K562 (cell line): ENCODE measurements at regions not wholly inside any gene's neighbourhood (a gene's known extent, or its start where the extent isn't known, plus 50 kb on each side); places are given as distances from the start of the nearest gene placed in this dataset.

Experiments
- ATAC-seq: fragments of 200-7000 bp; cut with Tn5 transposase; 3 replicates; pipeline ENCODE4 v1.9.1; 2020; ENCODE audit warnings: moderate library complexity
- BruUV-seq: library from RNA; stranded (reverse); fragments of 400-500 nt; replicated peaks from 2 replicates; lab custom pipeline; 2021; lab: Mats Ljungman, UMichigan
- CTCF ChIA-PET: fragments of 300-600 bp; formaldehyde crosslinking; extraction: SDS; loops from one replicate; lab custom pipeline; 2021; ENCODE audit warnings: low intra/inter-chr PET ratio; lab: Yijun Ruan, JAX
- POLR2A ChIA-PET: fragments of 300-600, 350-650 bp; sonication (Branson Sonifier 250); formaldehyde crosslinking; extraction: SDS; loops from one replicate; lab custom pipeline; 2021; ENCODE audit warnings: antibody characterized with exemption, inconsistent platforms; lab: Yijun Ruan, JAX
- DNase-seq, 4 experiments: peaks; one replicate each; pipeline versions ENCODE4 v3.0.0 to v3.0.0-alpha.2; 2011 to 2018; ENCODE audit warnings: low spot score in 3 of 4, mixed read lengths in 3 of 4; ENCODE audit errors: extremely low read depth in 1 of 4
- FAIRE-seq: peaks from 2 replicates; lab custom pipeline; 2011; peaks lifted over from hg19 to GRCh38; lab: Jason Lieb, UNC
- H2AFZ ChIP-seq: 2 replicates; pipeline ENCODE4 v1.6.0; 2011; ENCODE audit warnings: low read depth, low read length, control low read depth, inconsistent platforms
- H3K27ac ChIP-seq: fragments of 200-600 bp; 3 replicates; pipeline ENCODE4 v1.8.0; 2011; ENCODE audit warnings: low read depth, mild to moderate bottlenecking, control low read depth, inconsistent platforms, low read length, moderate library complexity, mixed read lengths; ENCODE audit errors: extremely low read depth
- H3K27me3 ChIP-seq, 2 experiments: fragments of 300-600 bp in 1 of 2; 2 replicates in 1 of 2; 3 replicates in 1 of 2; pipeline versions ENCODE4 v1.6.0 to v1.8.0; 2011; ENCODE audit warnings: inconsistent platforms in 2 of 2, low read length in 2 of 2, mild to moderate bottlenecking in 1 of 2, mixed read lengths in 1 of 2, moderate library complexity in 1 of 2; ENCODE audit not compliant: control insufficient read depth in 2 of 2, insufficient read depth in 2 of 2
- H3K36me3 ChIP-seq: fragments of 300-600 bp; 3 replicates; pipeline ENCODE4 v1.8.0; 2011; ENCODE audit warnings: mild to moderate bottlenecking, low read length, inconsistent platforms; ENCODE audit not compliant: control insufficient read depth, insufficient read depth
- H3K4me1 ChIP-seq, 2 experiments: fragments of 200-600 bp in 1 of 2; replicated peaks in 1 of 2; 2 replicates in 1 of 2; 3 replicates in 1 of 2; pipeline versions ENCODE4 v1.5.1 to v1.8.0; 2011; ENCODE audit warnings: inconsistent platforms in 2 of 2, low read length in 2 of 2, mild to moderate bottlenecking in 1 of 2, mixed read lengths in 1 of 2, moderate library complexity in 1 of 2; ENCODE audit not compliant: control insufficient read depth in 2 of 2, insufficient read depth in 2 of 2
- H3K4me2 ChIP-seq: 2 replicates; pipeline ENCODE4 v1.6.1; 2011; ENCODE audit warnings: low read length, control low read depth, inconsistent platforms, mixed read lengths; ENCODE audit not compliant: insufficient read depth
- H3K4me3 ChIP-seq: fragments of 200-600 bp; sonication (generic), shearing (Covaris generic); 2 replicates; pipeline ENCODE4 v1.5.1; 2016; ENCODE audit warnings: control low read depth, inconsistent platforms
- H3K79me2 ChIP-seq: fragments of 200-600 bp; 3 replicates; pipeline ENCODE4 v1.8.0; 2011; ENCODE audit warnings: low read length, inconsistent platforms; ENCODE audit not compliant: control insufficient read depth, insufficient read depth
- H3K9ac ChIP-seq, 2 experiments: 2 replicates each; pipeline versions ENCODE4 v1.6.0 to v1.6.1; 2011; ENCODE audit warnings: low read depth in 2 of 2, low read length in 2 of 2, control low read depth in 1 of 2, inconsistent platforms in 1 of 2, mild to moderate bottlenecking in 1 of 2, mixed read lengths in 1 of 2; ENCODE audit not compliant: insufficient read depth in 1 of 2
- H3K9me1 ChIP-seq: one replicate; pipeline ENCODE4 v1.6.0; 2011; ENCODE audit warnings: inconsistent platforms, mild to moderate bottlenecking, low read length, moderate library complexity; ENCODE audit not compliant: control insufficient read depth, insufficient read depth
- H3K9me3 ChIP-seq: replicated peaks from 2 replicates; pipeline ENCODE4 v1.5.1; 2011; ENCODE audit warnings: low read depth, low read length, inconsistent platforms; ENCODE audit not compliant: control insufficient read depth, insufficient read depth
- H4K20me1 ChIP-seq: replicated peaks from 2 replicates; pipeline ENCODE4 v1.6.1; 2011; ENCODE audit warnings: low read length, inconsistent platforms, mixed read lengths; ENCODE audit not compliant: control insufficient read depth, insufficient read depth
- KAT2B ChIP-seq: IDR thresholded peaks from one replicate; pipeline ENCODE4 v1.6.1; 2012; ENCODE audit warnings: low read depth, mild to moderate bottlenecking, control low read depth, inconsistent platforms, low read length, moderate library complexity
- MCM2 ChIP-seq: fragments of 450-650 bp; IDR thresholded peaks from 2 replicates; pipeline ENCODE4 v1.6.1; 2017; ENCODE audit warnings: low read depth, mild to moderate bottlenecking
- MECOM ChIP-seq: fragments of 250-450 bp; sonication (Bioruptor Pico); IDR thresholded peaks from 2 replicates; pipeline ENCODE4 v1.8.0; 2022; ENCODE audit warnings: inconsistent platforms
- PCBP2 ChIP-seq: fragments of 200-400 bp; formaldehyde crosslinking; IDR thresholded peaks from 2 replicates; pipeline ENCODE4 v1.6.1; 2018; ENCODE audit warnings: low read length, low read depth, mild to moderate bottlenecking, moderate library complexity; ENCODE audit not compliant: poor library complexity, severe bottlenecking
- PHF21A ChIP-seq: fragments of 450-650 bp; IDR thresholded peaks from 2 replicates; pipeline ENCODE4 v1.6.1; 2017; ENCODE audit warnings: low read depth, borderline replicate concordance
- SAFB ChIP-seq: fragments of 200-400 bp; formaldehyde crosslinking; IDR thresholded peaks from 2 replicates; pipeline ENCODE4 v1.6.1; 2017; ENCODE audit warnings: low read depth, low read length, borderline replicate concordance
- SMARCE1 ChIP-seq: fragments of 450-650 bp; IDR thresholded peaks from 2 replicates; pipeline ENCODE4 v1.7.1; 2016; ENCODE audit warnings: mild to moderate bottlenecking
- SMC3 ChIP-seq: conservative IDR thresholded peaks from 2 replicates; pipeline ENCODE4 v1.6.1; 2011; ENCODE audit warnings: low read depth, low read length, improper control_type of control experiment; ENCODE audit not compliant: insufficient read depth
- STAT5A ChIP-seq: IDR thresholded peaks from 2 replicates; pipeline ENCODE4 v1.6.1; 2012; ENCODE audit warnings: low read length, inconsistent platforms, borderline replicate concordance
- TBP ChIP-seq: optimal IDR thresholded peaks from 2 replicates; pipeline ENCODE3; 2011; ENCODE audit warnings: low read depth, low read length, improper control_type of control experiment
- ZFP1 ChIP-seq: fragments of 450-650 bp; formaldehyde crosslinking; IDR thresholded peaks from 2 replicates; pipeline ENCODE4 v1.4.0; 2020; ENCODE audit warnings: mild to moderate bottlenecking, mixed read lengths
- ZNF143 ChIP-seq: sonication (generic); formaldehyde crosslinking; IDR thresholded peaks from 2 replicates; pipeline ENCODE4 v1.9.0; 2022; ENCODE audit warnings: mild to moderate bottlenecking, missing genetic modification reagents
- ZNF316 ChIP-seq: fragments of 450-650 bp; IDR thresholded peaks from 2 replicates; pipeline ENCODE4 v1.6.1; 2016
- WGBS: fragments of 100-300 bp; shearing (Covaris generic); methylation state at CpG from one replicate; pipeline ENCODE4 v1.1.6; 2016; ENCODE audit warnings: low coverage, mixed read lengths; ENCODE audit not compliant: insufficient coverage; ENCODE audit errors: missing lambda C conversion rate; 5-methylcytosine and 5-hydroxymethylcytosine counted together
- in situ Hi-C: fragments of 300-500 bp; cut with MboI; formaldehyde crosslinking; loops from 4 replicates; pipeline ENCODE4 v1.15.0; 2018; ENCODE audit warnings: inconsistent platforms, mixed read lengths
- intact Hi-C: fragments of 100-400 bp; cut with micrococcal nuclease; formaldehyde crosslinking; loops from 2 replicates; pipeline ENCODE4 v1.14.2; 2022
- TF ChIP-seq, protein P1 (sequence below): fragments of 250-450 bp; sonication (Bioruptor Pico); IDR thresholded peaks from 2 replicates; pipeline ENCODE4 v1.8.0; 2021; ENCODE audit warnings: moderate library complexity, mild to moderate bottlenecking, inconsistent platforms
- TF ChIP-seq, protein P2 (sequence below): fragments of 250-450 bp; sonication (Bioruptor Pico); IDR thresholded peaks from 2 replicates; pipeline ENCODE4 v1.8.0; 2022; ENCODE audit warnings: moderate library complexity, mild to moderate bottlenecking, inconsistent platforms
- TF ChIP-seq, protein P3 (sequence below): sonication (generic); formaldehyde crosslinking; IDR thresholded peaks from 2 replicates; pipeline ENCODE4 v1.8.0; 2022; ENCODE audit warnings: mild to moderate bottlenecking, missing genetic modification reagents
- TF ChIP-seq, protein P4 (sequence below), 2 experiments: fragments of 200-800 bp in 1 of 2; sonication (Bioruptor generic) in 1 of 2; sonication (generic) in 1 of 2; formaldehyde crosslinking in 1 of 2; IDR thresholded peaks in 1 of 2; conservative IDR thresholded peaks in 1 of 2; 2 replicates each; pipeline versions ENCODE4 v1.5.0 to v1.6.1; 2016 to 2020; ENCODE audit warnings: missing compliant biosample characterization in 1 of 2, missing genetic modification characterization in 1 of 2, missing genetic modification reagents in 1 of 2
- TF ChIP-seq, protein P5 (sequence below): fragments of 450-650 bp; IDR thresholded peaks from 2 replicates; pipeline ENCODE4 v1.6.1; 2014; ENCODE audit warnings: low read depth, mild to moderate bottlenecking, moderate library complexity, borderline replicate concordance

DNA sequence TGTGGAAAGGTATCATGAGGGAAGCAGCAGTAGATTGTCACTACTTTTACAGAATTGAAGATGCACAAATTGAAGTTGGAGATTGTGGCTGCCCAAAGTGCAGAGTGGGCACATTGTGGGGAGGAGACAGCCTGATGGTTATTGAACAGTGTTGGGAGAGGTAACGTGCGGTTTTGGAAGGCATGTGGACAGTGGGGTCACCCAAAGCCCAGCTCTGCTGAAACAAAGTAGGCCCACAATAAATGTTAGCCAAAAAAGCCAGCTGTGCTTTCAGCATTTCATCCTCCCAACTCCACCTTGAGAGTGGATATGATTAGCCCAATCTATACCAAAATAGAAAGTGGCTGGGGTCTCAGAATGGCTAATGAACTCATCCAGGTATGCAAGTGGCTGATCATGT lies 96.7 kb downstream of the TMX1 start:
- intact Hi-C loops, result no loop called here
- in situ Hi-C loops, result no loop called here
- DNase-seq (no peak), ATAC-seq (no peak), FAIRE-seq (no peak)
- ChIA-PET CTCF (no interaction called here), POLR2A (no interaction called here)
- Histone ChIP-seq H3K79me2 (no peaks in the 10 kb centered on the region), H3K9me1 (no peaks in the 10 kb centered on the region), H3K9ac (no peak overlapping the region), H3K4me3 (no peak overlapping the region), H3K4me1 (no peaks in the 10 kb centered on the region), H2AFZ (no peak overlapping the region), H3K9me3 (no peaks in the 10 kb centered on the region), H3K27me3 (no peaks in the 10 kb centered on the region), H4K20me1 (no peaks in the 10 kb centered on the region), H3K36me3 (no peaks in the 10 kb centered on the region), H3K27ac (no peak overlapping the region), H3K4me2 (no peak overlapping the region)
- BruUV-seq, result no TSS peak
- WGBS, result 0% methylated on average over 2 of the region's 2 CpGs
- TF ChIP-seq MCM2 (no peak), ZNF316 (no peak), PCBP2 (no peak), PHF21A (no peak), SAFB (no peak), STAT5A (no peak), MECOM (CRISPR knock-in tag) (no peak), TBP (no peak), ZNF143 (CRISPR knock-in tag) (no peak), SMARCE1 (no peak), ZFP1 (CRISPR knock-in tag) (no peak), KAT2B (no peak), SMC3 (no peak)
- TF ChIP-seq, protein P1, sequence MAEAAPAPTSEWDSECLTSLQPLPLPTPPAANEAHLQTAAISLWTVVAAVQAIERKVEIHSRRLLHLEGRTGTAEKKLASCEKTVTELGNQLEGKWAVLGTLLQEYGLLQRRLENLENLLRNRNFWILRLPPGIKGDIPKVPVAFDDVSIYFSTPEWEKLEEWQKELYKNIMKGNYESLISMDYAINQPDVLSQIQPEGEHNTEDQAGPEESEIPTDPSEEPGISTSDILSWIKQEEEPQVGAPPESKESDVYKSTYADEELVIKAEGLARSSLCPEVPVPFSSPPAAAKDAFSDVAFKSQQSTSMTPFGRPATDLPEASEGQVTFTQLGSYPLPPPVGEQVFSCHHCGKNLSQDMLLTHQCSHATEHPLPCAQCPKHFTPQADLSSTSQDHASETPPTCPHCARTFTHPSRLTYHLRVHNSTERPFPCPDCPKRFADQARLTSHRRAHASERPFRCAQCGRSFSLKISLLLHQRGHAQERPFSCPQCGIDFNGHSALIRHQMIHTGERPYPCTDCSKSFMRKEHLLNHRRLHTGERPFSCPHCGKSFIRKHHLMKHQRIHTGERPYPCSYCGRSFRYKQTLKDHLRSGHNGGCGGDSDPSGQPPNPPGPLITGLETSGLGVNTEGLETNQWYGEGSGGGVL (CRISPR knock-in tag), result no peak
- TF ChIP-seq, protein P2, sequence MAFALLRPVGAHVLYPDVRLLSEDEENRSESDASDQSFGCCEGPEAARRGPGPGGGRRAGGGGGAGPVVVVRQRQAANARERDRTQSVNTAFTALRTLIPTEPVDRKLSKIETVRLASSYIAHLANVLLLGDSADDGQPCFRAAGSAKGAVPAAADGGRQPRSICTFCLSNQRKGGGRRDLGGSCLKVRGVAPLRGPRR, result no peak
- TF ChIP-seq, protein P3, sequence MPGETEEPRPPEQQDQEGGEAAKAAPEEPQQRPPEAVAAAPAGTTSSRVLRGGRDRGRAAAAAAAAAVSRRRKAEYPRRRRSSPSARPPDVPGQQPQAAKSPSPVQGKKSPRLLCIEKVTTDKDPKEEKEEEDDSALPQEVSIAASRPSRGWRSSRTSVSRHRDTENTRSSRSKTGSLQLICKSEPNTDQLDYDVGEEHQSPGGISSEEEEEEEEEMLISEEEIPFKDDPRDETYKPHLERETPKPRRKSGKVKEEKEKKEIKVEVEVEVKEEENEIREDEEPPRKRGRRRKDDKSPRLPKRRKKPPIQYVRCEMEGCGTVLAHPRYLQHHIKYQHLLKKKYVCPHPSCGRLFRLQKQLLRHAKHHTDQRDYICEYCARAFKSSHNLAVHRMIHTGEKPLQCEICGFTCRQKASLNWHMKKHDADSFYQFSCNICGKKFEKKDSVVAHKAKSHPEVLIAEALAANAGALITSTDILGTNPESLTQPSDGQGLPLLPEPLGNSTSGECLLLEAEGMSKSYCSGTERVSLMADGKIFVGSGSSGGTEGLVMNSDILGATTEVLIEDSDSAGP (CRISPR knock-in tag), result no peak
- TF ChIP-seq, protein P4, sequence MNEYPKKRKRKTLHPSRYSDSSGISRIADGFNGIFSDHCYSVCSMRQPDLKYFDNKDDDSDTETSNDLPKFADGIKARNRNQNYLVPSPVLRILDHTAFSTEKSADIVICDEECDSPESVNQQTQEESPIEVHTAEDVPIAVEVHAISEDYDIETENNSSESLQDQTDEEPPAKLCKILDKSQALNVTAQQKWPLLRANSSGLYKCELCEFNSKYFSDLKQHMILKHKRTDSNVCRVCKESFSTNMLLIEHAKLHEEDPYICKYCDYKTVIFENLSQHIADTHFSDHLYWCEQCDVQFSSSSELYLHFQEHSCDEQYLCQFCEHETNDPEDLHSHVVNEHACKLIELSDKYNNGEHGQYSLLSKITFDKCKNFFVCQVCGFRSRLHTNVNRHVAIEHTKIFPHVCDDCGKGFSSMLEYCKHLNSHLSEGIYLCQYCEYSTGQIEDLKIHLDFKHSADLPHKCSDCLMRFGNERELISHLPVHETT (CRISPR knock-in tag; conservative IDR thresholded peaks at IDR 0.05 in 1 of 2, IDR thresholded peaks at IDR 0.05 in 1 of 2), result no peak
- TF ChIP-seq, protein P5, sequence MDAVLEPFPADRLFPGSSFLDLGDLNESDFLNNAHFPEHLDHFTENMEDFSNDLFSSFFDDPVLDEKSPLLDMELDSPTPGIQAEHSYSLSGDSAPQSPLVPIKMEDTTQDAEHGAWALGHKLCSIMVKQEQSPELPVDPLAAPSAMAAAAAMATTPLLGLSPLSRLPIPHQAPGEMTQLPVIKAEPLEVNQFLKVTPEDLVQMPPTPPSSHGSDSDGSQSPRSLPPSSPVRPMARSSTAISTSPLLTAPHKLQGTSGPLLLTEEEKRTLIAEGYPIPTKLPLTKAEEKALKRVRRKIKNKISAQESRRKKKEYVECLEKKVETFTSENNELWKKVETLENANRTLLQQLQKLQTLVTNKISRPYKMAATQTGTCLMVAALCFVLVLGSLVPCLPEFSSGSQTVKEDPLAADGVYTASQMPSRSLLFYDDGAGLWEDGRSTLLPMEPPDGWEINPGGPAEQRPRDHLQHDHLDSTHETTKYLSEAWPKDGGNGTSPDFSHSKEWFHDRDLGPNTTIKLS, result no peak
